SK-N-SH treated with all-trans-retinoic acid at 6 μM for 48 hours (cell line): ENCODE measurements at regions not wholly inside any gene's neighbourhood (a gene's known extent, or its start where the extent isn't known, plus 50 kb on each side); places are given as distances from the start of the nearest gene placed in this dataset.

Experiments
- ESRRG ChIP-seq: fragments of 250-450 bp; sonication (Bioruptor Pico); IDR thresholded peaks from 2 replicates; pipeline ENCODE4 v1.6.1; 2021; ENCODE audit warnings: mild to moderate bottlenecking
- POU6F1 ChIP-seq: fragments of 250-450 bp; sonication (Bioruptor Pico); IDR thresholded peaks from 2 replicates; pipeline ENCODE4 v1.8.0; 2021; ENCODE audit warnings: low read depth, mild to moderate bottlenecking, moderate library complexity, borderline replicate concordance
- RARB ChIP-seq: fragments of 250-450 bp; sonication (Bioruptor Pico); IDR thresholded peaks from 2 replicates; pipeline ENCODE4 v1.8.0; 2021; ENCODE audit warnings: mild to moderate bottlenecking, moderate library complexity
- ZFP3 ChIP-seq: fragments of 250-450 bp; sonication (Bioruptor Pico); IDR thresholded peaks from 2 replicates; pipeline ENCODE4 v1.5.0; 2020; ENCODE audit warnings: mild to moderate bottlenecking, moderate library complexity
- ZNF565 ChIP-seq: fragments of 450-650 bp; formaldehyde crosslinking; conservative IDR thresholded peaks from 2 replicates; pipeline ENCODE4 v1.5.0; 2020; ENCODE audit warnings: low read depth, mild to moderate bottlenecking, moderate library complexity
- ZNF8 ChIP-seq: fragments of 450-650 bp; formaldehyde crosslinking; IDR thresholded peaks from 2 replicates; pipeline ENCODE4 v1.5.0; 2020; ENCODE audit warnings: mild to moderate bottlenecking, moderate library complexity
- TF ChIP-seq, protein P1 (sequence below): fragments of 250-450 bp; sonication (Bioruptor Pico); IDR thresholded peaks from 2 replicates; pipeline ENCODE4 v1.8.0; 2020; ENCODE audit warnings: mild to moderate bottlenecking, moderate library complexity, borderline replicate concordance

GRCh38 chr12:30573145-30573544, 122.5 kb downstream of the IPO8 start:
- TF ChIP-seq, protein P1, sequence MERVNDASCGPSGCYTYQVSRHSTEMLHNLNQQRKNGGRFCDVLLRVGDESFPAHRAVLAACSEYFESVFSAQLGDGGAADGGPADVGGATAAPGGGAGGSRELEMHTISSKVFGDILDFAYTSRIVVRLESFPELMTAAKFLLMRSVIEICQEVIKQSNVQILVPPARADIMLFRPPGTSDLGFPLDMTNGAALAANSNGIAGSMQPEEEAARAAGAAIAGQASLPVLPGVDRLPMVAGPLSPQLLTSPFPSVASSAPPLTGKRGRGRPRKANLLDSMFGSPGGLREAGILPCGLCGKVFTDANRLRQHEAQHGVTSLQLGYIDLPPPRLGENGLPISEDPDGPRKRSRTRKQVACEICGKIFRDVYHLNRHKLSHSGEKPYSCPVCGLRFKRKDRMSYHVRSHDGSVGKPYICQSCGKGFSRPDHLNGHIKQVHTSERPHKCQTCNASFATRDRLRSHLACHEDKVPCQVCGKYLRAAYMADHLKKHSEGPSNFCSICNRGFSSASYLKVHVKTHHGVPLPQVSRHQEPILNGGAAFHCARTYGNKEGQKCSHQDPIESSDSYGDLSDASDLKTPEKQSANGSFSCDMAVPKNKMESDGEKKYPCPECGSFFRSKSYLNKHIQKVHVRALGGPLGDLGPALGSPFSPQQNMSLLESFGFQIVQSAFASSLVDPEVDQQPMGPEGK (CRISPR knock-in tag) = no peak
- TF ChIP-seq ZNF565 (no peak), ZFP3 (no peak), ESRRG (CRISPR knock-in tag) (no peak), RARB (no peak), ZNF8 (CRISPR knock-in tag) (no peak), POU6F1 (CRISPR knock-in tag) (no peak)
